RWPE2 (cell line): ENCODE measurements at regions not wholly inside any gene's neighbourhood (a gene's known extent, or its start where the extent isn't known, plus 50 kb on each side); places are given as distances from the start of the nearest gene placed in this dataset.
A peak's percentile ranks its signal among the peaks of the same experiment; 100 is the strongest.

Experiments
- ATAC-seq: fragments of 200-7000 bp; cut with Tn5 transposase; 3 replicates; pipeline ENCODE4 v1.9.1; 2021; ENCODE audit warnings: low read depth
- DNase-seq: peaks from one replicate; pipeline ENCODE4 v3.0.0-alpha.2; 2020; ENCODE audit warnings: low spot score
- H3K27ac ChIP-seq: fragments of 450-650 bp; 2 replicates; pipeline ENCODE4 v1.5.1; 2017; ENCODE audit warnings: mild to moderate bottlenecking; ENCODE audit not compliant: poor library complexity, severe bottlenecking
- H3K27me3 ChIP-seq: fragments of 250-450 bp; sonication (Bioruptor Pico); 2 replicates; pipeline ENCODE4 v1.5.1; 2021; ENCODE audit warnings: mild to moderate bottlenecking, moderate library complexity; ENCODE audit not compliant: insufficient read depth, poor library complexity, severe bottlenecking
- H3K36me3 ChIP-seq: fragments of 250-450 bp; sonication (Bioruptor Pico); 2 replicates; pipeline ENCODE4 v1.5.1; 2020; ENCODE audit warnings: low read depth, mild to moderate bottlenecking, moderate library complexity
- H3K4me1 ChIP-seq: fragments of 250-450 bp; sonication (Bioruptor Pico); 2 replicates; pipeline ENCODE4 v1.5.1; 2021; ENCODE audit warnings: mild to moderate bottlenecking, moderate library complexity; ENCODE audit not compliant: insufficient read depth, poor library complexity, severe bottlenecking
- H3K4me3 ChIP-seq: fragments of 250-450 bp; sonication (Bioruptor Pico); 2 replicates; pipeline ENCODE4 v1.5.1; 2021; ENCODE audit warnings: mild to moderate bottlenecking, moderate library complexity; ENCODE audit not compliant: severe bottlenecking
- H3K9me3 ChIP-seq: fragments of 250-450 bp; sonication (Bioruptor Pico); 2 replicates; pipeline ENCODE4 v1.5.1; 2021; ENCODE audit warnings: mild to moderate bottlenecking, moderate library complexity; ENCODE audit not compliant: severe bottlenecking
- TF ChIP-seq, protein P1 (sequence below): fragments of 450-650 bp; IDR thresholded peaks from one replicate; pipeline ENCODE4 v1.5.1; 2017; ENCODE audit warnings: mild to moderate bottlenecking, moderate library complexity; ENCODE audit not compliant: poor library complexity, severe bottlenecking

DNA sequence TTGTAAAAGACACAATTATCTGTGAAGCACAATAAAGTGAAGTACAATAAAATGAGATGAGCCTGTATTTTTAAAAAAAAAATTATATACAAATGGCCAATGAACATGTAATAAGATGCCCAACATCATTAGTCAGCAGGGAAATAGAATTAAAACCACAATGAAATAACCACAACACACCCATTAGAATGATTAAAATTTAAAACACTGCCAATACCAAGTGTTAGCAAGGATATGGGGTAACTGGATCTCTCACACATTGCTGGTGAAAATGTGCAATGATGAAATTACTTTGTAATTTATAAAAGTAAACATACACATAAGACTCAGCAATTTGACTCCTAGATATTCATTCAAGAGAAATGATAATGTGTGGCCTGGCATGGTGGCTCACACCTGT is 62.8 kb downstream of the SHOC1 start:
- DNase-seq (no peak), ATAC-seq (peak; percentile 26; the same call in 2 of the 3 replicates)
- TF ChIP-seq, protein P1, sequence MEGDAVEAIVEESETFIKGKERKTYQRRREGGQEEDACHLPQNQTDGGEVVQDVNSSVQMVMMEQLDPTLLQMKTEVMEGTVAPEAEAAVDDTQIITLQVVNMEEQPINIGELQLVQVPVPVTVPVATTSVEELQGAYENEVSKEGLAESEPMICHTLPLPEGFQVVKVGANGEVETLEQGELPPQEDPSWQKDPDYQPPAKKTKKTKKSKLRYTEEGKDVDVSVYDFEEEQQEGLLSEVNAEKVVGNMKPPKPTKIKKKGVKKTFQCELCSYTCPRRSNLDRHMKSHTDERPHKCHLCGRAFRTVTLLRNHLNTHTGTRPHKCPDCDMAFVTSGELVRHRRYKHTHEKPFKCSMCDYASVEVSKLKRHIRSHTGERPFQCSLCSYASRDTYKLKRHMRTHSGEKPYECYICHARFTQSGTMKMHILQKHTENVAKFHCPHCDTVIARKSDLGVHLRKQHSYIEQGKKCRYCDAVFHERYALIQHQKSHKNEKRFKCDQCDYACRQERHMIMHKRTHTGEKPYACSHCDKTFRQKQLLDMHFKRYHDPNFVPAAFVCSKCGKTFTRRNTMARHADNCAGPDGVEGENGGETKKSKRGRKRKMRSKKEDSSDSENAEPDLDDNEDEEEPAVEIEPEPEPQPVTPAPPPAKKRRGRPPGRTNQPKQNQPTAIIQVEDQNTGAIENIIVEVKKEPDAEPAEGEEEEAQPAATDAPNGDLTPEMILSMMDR = no peak
- peaks cover 41% of the 10 kb centered on the region for H3K4me1 ChIP-seq
- peaks cover 8% of the 10 kb centered on the region for H3K9me3 ChIP-seq
- H3K27me3 ChIP-seq = no peaks in the 10 kb centered on the region
- H3K36me3 ChIP-seq = peaks cover 4% of the 10 kb centered on the region; the same call in 1 of the 2 replicates
- peak overlapping the region; percentile 89 for H3K27ac ChIP-seq
- no peak overlapping the region for H3K4me3 ChIP-seq

DNA sequence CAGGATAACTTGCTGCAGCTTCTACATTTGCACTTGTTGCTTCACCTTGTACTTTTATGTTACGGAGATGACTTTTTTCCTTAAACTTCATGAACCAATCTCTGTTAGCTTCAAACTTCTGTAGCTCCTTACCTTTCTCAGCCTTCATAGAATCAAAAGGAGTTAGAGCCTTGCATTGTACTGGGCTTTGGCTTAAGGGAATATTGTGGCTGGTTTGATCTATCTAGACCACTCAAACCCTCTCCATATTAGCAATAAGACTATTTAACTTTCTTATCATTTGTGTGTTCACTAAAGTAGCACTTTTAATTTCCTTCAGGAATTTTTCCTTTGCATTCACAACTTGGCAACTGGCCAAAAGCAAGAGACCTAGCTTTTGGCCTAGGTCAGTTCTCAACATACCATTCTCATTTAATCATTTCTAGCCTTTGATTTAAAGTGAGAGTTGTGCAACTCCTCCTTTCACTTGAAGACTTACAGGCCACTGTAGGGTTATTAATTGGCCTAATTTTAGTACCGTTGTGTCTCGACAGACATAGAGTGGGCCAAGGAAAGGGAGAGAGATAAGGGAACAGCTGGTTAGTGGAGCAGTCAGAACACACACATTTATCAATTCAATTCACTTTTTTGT is 63.7 kb downstream of the SHOC1 start:
- DNase-seq (no peak), ATAC-seq (peak; percentile 67)
- Histone ChIP-seq H3K27ac (peak overlapping the region; percentile 89), H3K36me3 (peaks cover 4% of the 10 kb centered on the region; the same call in 1 of the 2 replicates), H3K4me3 (no peak overlapping the region), H3K27me3 (no peaks in the 10 kb centered on the region), H3K9me3 (peaks cover 8% of the 10 kb centered on the region), H3K4me1 (peaks cover 43% of the 10 kb centered on the region)
- TF ChIP-seq, protein P1 = no peak

DNA sequence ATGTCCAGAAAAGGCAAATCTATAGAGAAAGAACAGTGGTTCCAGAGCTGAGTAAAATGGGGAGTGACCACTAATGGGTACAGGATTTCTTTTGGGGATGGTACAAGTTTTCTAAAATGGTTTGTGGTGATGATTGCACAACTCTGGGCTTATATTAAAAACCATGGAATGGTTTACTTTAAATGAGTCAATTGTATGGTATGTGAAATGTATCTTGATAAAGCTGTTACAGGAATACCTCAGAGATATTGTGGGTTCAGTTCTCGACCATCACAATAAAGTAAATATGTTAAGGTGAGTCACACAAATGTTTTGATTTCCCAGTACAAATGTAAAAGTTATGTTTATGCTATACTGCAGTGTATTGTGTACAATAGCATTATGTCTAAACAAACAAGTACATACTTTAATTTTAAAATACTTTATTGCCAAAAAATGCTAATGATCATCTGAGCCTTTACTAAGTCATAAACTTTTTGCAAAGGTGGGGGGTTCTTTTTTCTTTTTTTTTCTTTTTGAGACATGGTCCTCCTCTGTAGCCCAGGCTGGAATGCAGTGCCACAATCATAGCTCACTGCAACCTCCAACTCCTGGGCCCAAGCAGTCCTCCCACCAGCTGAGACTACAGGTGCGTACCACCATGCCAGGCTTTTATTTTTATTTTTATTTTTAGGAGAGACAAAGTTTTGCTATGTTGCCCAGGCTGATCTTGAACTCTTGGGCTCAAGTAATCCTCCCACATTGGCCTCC is 65.9 kb downstream of the SHOC1 start:
- DNase-seq (no peak), ATAC-seq (peak; percentile 83)
- H3K27me3 ChIP-seq = no peaks in the 10 kb centered on the region
- TF ChIP-seq, protein P1 = no peak
- no peak overlapping the region for H3K4me3 ChIP-seq
- H3K27ac ChIP-seq = peak overlapping the region; percentile 89
- H3K4me1 ChIP-seq = peaks cover 43% of the 10 kb centered on the region
- H3K9me3 ChIP-seq = peaks cover 8% of the 10 kb centered on the region
- H3K36me3 ChIP-seq = peaks cover 4% of the 10 kb centered on the region; the same call in 1 of the 2 replicates

DNA sequence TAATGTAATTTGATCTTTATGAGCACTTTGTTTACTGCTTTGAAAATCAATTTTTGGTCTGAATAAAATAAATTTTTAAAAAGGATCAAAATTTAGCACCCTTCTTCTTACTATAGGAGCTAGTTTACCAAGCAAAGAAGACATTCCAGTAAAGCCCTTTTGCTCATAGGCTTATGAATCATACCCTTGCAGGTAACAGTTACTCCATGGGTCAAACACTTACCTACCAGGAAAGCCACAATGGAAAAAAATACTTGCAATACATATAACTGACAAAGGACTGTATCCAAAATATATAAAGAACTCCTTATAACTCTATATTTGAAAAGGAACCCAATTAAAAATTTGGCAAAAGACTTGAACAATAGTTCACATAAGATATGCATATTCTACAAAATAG is 66.6 kb downstream of the SHOC1 start:
- Histone ChIP-seq H3K4me1 (peaks cover 43% of the 10 kb centered on the region), H3K27me3 (no peaks in the 10 kb centered on the region), H3K4me3 (no peak overlapping the region), H3K27ac (peak overlapping the region; percentile 89), H3K9me3 (peaks cover 8% of the 10 kb centered on the region), H3K36me3 (peaks cover 4% of the 10 kb centered on the region; the same call in 1 of the 2 replicates)
- TF ChIP-seq, protein P1 = no peak
- no peak for DNase-seq
- ATAC-seq = peak; percentile 70
